GM19324 (cell line): ENCODE measurements at regions not wholly inside any gene's neighbourhood (a gene's known extent, or its start where the extent isn't known, plus 50 kb on each side); places are given as distances from the start of the nearest gene placed in this dataset.

Experiments
- ATAC-seq: cut with Tn5 transposase; IDR thresholded peaks from one replicate; pipeline ENCODE4 v1.9.1; 2021; ENCODE audit warnings: mild to moderate bottlenecking, moderate library complexity; ENCODE audit not compliant: unreplicated experiment, low FRiP score

DNA sequence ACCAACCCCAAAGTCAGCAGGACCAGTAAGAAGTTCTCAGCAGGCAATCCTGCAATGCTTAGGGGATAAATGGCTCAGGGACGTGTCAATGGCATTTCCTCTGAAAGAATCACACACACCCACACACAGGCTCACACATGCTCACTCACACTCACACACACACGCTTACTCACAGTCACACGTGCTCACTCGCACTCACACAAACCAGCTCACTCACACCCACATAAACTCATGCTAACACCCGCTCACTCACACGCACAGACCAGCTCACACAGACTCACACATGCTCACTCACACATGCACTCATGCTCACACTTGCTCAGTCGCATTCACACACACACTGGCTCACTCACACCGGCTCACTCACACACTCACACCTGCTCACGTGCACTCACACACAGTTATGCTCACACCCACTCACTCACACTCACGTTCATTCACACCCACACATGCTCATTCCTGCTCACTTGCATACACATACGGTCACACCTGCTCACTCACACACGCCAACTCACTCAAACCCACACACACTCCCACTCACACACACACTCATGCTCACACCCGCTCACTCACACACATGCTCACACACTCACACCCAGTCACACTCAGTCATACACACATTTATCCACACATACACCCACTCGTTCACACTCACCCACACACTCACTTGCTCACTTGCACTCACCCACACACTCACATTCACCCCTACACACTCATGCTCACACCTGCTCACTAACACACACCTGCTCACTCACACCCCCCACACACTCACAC lies 436.8 kb downstream of the BCL11B start:
- ATAC-seq: no peak

GRCh38 chr14:98835825-98836100 lies 436.2 kb downstream of the BCL11B start:
- no peak for ATAC-seq

- ATAC-seq: no peak
Observed at GRCh38 chr14:98840091-98840490, 431.9 kb downstream of the BCL11B start.

- ATAC-seq: no peak
Observed at GRCh38 chr14:98840511-98840910, 431.5 kb downstream of the BCL11B start.

- ATAC-seq: no peak
Observed at GRCh38 chr14:98844456-98844855, 427.5 kb downstream of the BCL11B start.

DNA sequence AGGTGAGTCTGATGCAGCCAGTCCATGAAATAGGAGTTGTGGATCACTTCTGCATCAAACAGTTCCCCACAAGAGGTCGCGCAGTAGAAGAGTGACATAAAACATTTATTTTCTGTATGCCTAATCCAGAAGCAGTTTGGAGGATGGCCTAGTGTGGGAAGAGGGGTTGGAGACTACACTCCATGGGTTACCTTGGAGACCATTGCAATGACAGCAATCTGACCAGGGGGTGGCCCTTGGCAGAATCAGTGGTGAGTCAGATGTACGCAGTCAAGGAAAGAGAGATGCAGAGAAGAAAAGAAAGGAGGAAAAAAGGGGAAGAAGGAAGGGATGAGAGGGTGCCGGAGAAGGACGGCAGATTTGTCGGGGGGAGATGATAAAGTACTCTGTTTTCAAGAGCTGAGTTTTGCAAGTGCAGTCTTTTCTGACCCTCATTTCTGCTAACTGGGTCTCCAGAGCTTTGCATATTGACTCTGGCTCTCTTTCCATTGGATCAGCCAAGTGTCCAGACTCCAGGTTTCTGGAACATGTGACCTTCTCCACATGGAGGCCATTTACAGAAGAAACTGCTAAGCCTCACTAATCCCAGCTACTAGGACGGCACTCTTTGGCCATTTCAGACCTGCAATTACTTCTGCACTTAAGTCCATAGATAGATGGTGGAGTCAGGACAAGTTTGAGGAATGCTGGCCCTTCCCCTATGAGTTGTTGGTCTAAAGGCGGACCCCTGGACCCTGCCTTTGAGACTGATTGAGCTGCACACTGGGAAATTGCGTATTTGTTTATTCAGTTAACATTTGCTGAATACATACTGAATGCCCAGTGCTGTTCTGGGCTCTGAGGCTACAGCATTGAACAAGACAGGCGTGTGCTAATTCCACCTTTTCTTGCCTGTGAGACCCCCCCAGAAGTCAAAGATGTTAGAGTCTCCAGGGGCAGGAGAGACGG lies 424.2 kb downstream of the BCL11B start:
- no peak for ATAC-seq

- no peak for ATAC-seq
Observed at GRCh38 chr14:98853063-98853729, 418.8 kb downstream of the BCL11B start.

DNA sequence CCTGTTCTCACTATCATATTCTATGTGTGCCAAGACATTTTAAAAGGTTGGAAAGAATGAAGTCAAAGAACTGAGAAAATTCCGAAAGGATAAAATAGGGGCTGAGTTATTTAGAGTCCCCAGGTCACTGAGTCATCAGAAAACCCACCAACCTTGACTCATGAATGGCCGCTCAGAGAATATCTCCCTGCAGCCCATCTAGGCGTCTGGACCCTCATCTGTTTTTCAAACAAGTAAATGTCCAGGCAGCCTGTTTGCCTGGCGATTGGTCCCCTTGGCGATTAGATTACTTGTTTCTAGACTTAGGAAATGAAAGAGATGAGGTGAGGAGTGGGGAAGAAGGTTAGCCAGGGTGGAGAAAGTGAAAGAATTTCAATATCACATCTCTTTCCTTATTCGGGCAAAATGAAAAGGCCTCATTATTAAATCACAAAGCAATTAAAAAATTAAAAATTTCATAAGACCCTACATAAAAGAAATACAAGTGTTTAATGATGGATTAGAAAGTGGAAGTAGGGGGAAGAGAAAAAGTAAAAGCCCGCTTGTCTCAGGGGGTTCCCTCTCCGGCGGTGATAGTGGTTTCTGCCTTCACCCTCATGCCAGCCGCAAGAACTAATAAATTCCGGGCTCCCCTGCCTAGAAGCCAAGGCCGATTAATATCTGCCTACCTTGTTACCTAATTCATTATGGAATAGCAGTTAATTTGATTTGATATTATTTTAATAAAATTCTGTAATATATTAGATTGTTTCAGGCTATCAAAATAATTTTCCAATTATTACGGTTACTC lies 415.9 kb downstream of the BCL11B start:
- no peak for ATAC-seq

DNA sequence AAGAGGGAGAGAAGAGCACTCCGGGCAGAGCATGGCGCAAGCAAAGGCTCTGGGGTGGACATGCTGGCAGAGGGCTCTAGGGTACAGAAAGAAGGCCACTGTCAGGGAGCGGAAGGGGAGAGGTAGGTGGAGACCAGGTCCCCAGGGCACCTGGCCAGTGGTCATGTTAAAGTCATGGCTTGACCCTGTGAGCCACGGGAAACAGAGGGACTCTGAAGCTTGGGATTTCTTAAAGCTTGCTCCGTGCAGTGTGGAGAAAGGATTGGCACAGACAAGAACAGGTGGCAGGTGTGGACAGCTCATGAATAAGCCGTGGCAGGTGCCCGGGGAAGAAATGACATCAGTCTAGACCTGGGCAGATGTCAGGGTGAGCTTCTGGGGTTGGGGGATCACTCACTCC lies 413.8 kb downstream of the BCL11B start:
- ATAC-seq: no peak

GRCh38 chr14:98858561-98858960 lies 413.4 kb downstream of the BCL11B start:
- no peak for ATAC-seq

GRCh38 chr14:98859301-98859700 lies 412.7 kb downstream of the BCL11B start:
- ATAC-seq: no peak

DNA sequence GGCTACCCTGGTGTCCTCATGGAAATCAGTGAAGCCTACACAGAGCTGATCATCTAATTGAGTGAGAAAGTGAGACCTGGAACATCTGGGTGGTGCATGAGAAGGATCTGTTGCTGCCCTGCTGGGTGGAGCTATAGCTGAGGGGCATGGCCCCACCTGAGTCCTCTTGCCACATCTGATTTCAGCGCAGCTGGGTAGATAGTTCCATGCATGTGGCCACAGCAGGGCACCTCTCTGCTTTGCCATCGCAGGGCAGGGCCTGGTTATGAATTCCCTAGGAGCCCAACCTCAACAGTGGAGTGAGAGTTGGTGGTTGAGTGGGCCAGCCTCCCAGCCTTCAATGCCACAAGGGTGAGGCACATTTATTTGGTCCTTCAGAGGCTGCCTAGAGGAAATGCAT lies 407.8 kb downstream of the BCL11B start:
- ATAC-seq: no peak

- no peak for ATAC-seq
Observed at GRCh38 chr14:98867146-98867545, 404.9 kb downstream of the BCL11B start.

DNA sequence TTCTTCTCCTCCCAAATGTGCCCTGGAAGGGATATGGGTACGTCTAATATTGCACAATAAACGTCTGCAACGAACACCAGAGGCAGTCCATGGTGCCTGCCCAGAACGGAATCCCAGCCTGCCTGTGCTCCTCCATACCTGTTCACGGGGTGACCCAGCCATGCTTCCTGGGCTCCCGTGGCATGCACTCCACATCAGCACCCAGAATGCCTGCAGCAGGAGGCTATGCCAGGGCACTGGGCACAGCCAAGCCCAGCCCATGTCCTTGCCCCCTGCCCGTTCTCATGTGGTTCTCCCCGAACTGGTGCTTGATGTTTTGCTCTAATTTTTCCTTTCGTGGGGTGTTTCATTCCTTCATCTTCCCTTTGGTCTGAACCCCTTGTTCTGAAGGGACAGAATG lies 404.3 kb downstream of the BCL11B start:
- ATAC-seq: no peak

DNA sequence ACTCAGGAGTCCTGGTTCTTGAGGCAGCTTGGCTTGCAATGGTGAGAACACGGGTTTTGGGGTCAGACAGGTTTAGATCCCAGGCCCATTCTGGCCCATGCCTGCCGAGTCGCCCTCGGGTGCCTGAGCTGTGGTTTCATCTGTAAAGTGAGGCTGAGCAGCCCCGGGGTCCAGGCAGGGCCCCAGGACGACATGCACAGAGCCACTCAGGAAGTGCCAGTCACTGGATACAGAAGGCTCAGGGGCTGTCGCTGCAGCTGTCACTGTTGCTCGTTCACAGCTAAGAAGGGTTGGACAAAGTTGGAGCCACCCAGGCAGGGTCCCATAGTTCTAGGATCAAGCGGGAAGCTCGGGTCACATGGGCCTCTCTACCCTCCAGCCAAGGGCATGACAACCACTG lies 403.1 kb downstream of the BCL11B start:
- ATAC-seq: no peak

DNA sequence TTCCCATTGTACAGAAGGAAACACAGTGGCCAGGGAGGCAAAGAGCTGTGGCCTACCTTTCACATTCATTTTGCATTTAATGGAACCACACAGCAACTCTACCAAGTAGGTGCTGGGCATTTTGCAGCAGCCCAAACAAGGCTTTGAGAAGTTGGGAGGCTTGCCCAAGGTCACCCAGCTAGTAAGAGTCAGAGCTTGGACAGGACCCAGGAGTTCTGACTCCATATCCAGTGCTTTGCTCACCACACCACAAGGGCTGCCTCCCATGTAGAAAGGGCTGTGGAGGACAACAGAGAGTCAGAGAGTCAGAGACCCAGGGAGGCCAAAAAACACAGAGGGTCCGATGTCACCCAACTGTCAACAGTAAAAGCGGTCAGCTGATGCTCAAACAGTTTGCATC lies 400.2 kb downstream of the BCL11B start:
- no peak for ATAC-seq

DNA sequence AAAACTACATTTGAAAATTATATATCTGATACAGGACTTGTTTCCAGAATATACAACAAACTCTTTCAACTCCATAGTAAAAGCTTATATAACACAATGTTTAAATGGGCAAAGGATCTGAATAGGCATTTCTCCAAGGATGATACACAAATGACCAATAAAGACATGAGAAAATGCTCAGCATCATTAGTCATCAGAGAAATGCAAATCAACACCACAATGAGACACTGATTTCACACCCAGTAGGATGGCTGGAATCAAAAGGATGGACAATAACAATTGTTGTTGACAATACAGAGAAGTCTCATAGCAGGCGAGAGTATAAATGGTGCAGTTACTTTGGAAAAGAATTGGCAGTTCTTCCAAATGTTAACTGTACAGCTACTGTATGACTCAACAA lies 394.9 kb downstream of the BCL11B start:
- no peak for ATAC-seq

GRCh38 chr14:98878282-98878681 lies 393.7 kb downstream of the BCL11B start:
- no peak for ATAC-seq

DNA sequence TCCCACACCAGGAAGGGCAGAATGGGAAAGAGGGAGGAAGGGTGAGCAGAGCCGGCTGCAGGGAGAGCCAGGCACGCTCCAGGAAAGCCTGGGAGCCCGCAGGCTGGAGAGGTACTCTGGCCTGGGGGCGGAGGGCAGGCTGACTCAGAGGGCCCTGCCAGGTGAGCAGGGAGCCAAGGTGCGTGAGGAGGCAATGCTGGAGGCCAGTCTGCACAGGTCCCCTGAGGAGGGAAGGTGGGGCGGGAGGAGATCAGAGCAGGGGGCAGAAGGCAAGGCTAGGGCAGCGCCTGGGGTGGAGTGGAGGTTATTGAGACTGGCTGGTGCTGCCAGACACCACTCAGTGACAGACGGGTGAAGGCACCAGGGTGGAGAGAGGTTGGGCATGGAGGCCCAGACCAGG lies 385.0 kb downstream of the BCL11B start:
- no peak for ATAC-seq

DNA sequence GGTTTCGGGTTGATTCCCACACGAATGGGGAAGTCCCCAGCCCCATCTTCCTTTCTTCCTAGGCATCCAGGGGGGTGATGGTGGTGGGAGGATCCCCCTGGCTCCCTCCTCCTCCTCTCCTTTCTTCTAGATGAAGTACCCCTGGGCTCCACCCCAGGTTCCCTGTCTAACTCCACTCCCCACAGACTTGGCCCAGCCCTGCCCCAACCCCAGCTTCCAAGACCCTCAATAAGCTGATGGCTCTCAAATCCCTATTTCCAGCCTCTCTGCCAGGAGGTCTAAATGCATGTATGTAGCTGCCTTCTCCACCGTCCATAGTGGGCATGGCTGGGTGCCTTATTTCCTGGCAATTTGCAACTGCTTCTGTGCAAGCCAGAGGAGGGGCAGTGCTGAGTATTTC lies 383.7 kb downstream of the BCL11B start:
- no peak for ATAC-seq
